B cell (primary cell): ENCODE measurements at regions not wholly inside any gene's neighbourhood (a gene's known extent, or its start where the extent isn't known, plus 50 kb on each side); places are given as distances from the start of the nearest gene placed in this dataset.

Experiments used
- CTCF ChIP-seq: fragments of 200-600 bp; IDR thresholded peaks from one replicate; pipeline ENCODE4 v1.8.0; 2022; ENCODE audit warnings: antibody characterized with exemption, mild to moderate bottlenecking
- EZH2 ChIP-seq: IDR thresholded peaks from 2 replicates; pipeline ENCODE4 v1.6.1; 2012; ENCODE audit warnings: borderline replicate concordance, low read depth, mild to moderate bottlenecking, moderate library complexity, low read length; ENCODE audit not compliant: insufficient read depth, poor library complexity, severe bottlenecking

DNA sequence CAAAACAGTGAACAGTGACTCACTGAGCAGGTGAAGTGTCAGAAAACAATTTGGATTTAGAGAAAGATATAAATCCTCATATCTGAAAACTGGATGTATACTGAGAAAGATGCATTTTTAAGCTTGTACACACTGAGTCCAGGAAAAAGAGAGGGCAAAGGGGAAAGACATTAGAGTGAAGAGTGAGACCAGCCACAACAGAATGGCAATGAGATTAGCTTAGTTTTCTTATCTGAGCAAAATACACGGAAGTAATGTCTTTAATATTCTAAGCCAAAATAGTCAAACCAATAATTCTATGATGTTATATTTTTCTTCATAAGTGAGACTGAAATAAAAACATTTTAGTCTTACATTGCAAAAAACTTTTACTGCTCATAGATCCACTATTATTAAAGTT lies 236.0 kb downstream of the SLITRK5 start:
- TF ChIP-seq CTCF: no peak
- no peak for TF ChIP-seq EZH2
